HG03558 (cell line): ENCODE measurements at regions not wholly inside any gene's neighbourhood (a gene's known extent, or its start where the extent isn't known, plus 50 kb on each side); places are given as distances from the start of the nearest gene placed in this dataset.

Experiments
- ATAC-seq: cut with Tn5 transposase; IDR thresholded peaks from one replicate; pipeline ENCODE4 v1.9.1; 2021; ENCODE audit warnings: moderate number of reproducible peaks; ENCODE audit not compliant: unreplicated experiment; ENCODE audit errors: extremely low read depth

DNA sequence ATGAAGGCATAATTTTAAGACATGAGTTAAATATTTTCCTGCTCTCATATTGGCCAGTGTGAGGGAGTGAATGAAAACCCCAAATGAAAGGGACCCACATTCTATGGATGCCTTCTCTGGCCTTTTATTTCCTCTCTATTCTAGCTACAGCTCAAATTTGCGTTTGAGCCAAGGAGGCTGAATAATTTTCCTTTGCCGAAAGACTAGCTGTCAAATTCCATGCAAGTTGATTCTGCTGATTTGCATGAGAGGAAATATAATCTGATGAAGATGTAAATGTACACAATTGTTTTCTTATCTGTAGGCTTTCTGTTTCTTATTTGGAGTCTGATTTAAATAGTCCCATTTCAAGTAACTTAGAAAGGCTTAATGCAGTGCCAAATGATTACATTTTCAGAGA, 438.4 kb upstream of the SPRED2 start:
- no peak for ATAC-seq

DNA sequence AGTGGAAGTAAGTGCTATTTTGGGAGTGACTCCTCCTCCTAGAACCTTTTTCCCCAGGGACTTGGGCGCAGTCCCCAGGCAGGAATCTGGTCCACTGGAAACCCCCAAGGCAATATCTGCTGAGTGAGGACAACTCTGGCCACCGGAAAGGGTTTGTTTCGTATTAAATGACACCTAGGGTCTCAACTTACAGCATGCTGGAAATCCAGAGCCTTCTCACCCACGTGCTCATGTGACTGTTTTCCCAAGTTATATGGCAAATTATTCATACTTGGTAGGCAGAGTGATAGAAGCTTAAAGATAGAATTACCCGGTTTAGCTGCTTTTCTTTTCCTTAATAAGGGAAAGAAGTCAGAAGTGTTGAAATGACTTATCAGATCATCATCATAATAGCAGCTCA, 436.9 kb upstream of the SPRED2 start:
- ATAC-seq = no peak

DNA sequence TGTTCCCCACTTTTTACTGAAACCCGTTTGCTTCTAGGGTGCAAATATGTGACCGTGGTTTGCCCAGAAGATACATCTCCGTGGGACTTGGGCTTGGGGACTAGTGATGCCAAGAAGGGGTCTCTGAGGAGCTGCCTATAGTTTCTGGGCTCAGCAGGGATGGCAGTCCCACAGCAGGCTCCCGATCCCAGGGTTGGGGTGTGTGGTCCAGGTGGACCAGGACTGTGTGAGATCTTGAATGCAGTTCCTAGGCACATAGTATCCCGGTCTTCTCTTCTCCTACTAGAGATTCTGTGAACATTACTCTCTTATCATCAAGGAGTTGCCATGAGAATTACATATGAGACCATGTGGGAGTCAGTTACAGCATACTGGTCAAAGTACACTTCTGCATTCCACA, 435.8 kb upstream of the SPRED2 start:
- ATAC-seq = no peak

DNA sequence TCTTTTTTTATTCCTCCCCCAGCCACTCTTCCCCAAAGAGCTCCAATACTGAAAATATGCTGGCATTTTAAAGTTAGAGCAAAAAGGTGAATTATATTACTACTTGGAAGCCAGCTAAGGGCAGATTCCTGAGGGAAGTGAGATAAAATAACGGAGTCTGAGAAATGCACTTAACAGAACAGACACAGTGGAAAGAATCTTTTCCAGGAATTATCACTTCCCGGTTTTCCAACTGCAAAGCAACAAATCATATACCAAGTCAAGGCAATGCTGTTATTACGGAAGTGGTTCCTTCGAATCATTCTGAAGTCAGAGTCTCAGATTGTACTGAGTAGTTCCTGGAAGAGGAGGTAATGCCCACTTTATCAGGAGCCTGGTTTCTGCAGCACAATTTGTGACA, 435.0 kb upstream of the SPRED2 start:
- ATAC-seq = no peak

DNA sequence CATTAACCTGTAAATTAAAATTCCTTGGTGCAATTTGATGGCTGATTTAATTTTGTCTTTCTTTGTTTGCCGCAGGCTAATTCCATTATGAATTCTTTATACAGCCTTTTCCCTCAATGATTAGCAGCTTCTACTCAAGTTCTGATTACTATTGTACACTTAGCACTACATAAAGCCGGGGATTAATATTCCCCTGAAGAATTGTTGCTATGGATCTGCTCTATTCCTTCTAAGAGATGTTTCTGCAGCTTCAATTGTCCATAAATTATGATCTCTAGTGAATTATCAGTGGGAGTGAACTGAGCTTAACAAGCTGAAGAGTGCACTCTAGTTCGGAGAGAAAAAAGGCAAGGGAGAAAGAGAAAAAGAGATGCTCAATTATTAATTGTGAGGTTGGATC, 433.7 kb upstream of the SPRED2 start:
- ATAC-seq = no peak

DNA sequence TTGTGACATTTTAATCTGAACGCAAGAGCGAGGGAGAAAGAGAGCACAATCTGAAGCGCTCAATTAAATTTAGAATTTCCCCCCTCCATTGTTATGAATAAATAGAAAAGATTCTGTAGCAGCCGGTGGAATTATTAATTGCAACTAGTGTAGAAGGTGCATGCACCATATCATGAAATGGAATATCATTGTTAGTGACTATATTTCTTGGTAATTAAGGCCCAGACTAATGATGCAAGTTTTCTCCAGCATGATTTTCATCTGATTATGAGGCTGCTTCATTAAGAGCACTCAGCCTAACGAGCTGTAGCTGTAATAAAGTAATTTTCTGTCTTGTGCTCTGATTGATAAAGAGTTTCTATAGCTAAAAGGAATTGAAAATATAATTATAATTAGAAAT, 432.2 kb upstream of the SPRED2 start:
- no peak for ATAC-seq

DNA sequence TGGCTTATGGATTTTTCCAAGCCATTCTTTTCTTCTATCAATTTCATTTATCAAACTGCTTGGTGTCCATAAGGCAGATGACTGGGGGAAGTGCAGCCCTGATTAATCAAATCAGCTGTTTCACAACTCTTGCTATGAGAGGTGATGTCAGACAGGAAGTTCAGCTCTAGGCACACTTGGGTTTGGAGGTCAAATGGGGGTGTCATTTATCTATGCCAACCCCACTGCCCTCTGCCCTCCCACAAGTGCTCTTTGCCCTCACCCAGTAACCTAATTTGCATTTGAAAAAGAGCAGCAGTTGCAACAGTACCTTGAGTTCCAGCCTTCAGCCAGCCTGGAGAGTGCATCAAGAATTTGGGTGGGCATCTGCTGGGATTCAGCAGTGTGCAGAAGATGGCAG, 431.3 kb upstream of the SPRED2 start:
- no peak for ATAC-seq

DNA sequence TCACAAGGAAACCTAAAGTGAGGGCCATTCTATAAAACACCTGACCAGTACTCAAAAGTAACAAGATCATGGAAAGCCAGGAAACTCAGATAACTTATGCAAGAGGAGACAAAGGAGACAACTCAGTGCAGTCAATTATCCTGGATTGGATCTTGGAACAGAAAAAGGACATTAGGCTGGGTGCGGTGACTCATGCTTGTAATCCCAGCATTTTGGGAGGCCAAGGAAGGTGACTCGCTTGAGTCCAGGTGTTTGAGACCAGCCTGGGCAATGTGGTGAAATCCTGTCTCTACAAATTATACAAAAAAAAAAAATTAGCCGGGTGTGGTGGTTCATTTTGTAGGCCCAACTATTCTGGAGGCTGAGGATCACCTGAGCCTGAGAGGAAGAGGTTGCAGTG, 424.5 kb upstream of the SPRED2 start:
- no peak for ATAC-seq

DNA sequence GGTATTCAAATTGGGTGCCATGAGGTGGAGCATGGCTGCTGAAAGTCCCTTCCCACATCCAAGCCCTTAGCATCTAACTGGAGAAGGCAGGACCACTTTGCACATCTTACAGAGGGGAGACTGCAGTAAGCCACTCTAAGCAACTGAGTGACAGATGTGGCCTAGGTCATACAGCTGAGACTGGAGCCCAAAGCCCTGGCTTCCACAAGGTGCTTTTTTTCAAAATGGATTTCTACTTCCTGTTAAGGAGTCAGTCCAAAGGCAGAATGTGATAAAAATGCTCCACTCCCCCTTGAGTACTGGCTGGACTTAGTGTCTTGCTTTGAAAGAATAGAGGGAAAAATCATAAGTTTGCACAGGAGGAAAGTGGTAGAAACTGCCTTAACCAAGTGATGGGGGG, 424.0 kb upstream of the SPRED2 start:
- no peak for ATAC-seq

DNA sequence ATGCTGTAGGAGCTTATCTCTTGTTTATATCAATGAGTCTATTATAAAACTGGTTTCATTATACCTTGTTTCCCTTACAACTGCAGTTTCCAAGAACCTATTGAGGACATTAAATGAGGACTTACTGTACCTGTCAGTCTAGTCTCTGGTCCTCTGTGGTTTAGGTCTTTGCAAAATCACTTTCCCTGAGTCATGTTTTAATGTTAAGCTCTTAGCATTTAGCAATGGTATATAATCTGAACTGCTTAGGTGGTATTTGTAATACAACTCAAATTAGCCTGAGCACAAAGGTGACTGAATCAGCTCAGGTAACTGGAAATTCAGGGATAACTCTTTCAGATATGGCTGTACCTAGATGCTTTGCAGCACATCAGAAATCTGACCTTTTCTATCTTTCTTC, 418.3 kb upstream of the SPRED2 start:
- ATAC-seq = no peak

DNA sequence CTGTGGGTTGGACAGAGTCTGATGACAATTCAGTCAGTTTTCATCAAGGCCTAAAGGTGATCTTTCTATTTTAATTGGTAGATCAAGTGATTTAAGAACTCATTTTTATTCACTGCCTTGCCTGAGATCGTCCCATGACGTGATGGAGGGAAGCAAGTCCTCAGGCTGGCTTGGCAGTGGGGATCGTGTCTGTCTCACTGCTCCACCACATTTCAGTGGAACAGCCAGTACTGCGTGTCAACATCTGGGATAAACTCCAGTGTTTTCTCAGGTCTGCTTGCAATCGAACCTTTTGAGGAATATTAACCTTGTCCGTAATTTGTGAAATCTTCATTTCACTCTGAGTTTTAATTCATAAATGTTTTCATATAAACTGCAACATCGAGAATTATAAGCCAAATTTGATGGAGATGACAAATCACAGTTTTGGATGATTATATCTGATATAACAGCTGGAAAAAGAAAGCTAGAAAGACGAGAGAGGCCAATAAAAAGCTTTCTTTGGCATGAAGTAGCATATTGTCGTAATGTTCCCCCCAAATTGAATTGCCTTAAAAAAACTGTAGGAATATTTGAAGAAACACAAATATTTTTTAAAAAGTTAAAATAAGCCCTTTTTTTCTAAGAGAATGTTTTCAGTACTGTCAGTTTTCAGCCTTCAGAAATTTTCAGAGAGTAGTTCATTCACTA, 414.7 kb upstream of the SPRED2 start:
- ATAC-seq = no peak

DNA sequence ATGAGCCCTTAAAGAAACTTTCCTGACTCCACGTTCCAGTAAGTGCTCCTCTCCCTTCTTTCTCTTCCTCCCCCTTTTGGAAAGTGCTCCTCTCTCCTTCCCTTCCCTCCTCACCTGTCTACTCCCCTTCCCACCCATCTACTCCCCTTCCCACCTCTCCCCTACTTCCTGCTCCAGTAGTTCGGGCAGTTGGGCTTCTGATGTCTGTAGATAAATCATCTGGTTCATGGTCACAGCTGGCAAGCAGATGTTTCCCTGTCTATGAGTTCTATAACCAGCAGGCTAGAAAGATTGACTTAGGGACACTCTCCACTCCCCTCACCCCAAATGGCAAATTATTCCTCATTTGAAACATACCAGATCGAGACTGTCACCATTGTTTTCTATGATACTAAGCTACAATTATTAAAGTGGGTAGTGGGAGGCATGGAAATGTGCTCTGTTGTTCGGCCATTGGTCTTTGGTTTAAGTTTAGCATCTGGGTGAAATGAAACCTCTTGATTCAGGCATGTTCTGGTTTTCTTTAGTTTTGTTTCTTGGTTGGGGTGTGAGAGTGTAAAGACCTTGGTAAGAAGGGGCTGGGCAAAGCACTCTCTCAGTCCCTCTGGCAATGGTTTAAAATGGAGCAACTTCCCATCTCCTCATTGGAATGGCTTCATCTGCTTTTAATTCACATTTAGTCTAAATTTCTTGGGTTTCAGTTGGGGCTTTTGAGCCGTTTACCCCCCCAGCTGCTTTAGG, 413.2 kb upstream of the SPRED2 start:
- ATAC-seq = no peak

DNA sequence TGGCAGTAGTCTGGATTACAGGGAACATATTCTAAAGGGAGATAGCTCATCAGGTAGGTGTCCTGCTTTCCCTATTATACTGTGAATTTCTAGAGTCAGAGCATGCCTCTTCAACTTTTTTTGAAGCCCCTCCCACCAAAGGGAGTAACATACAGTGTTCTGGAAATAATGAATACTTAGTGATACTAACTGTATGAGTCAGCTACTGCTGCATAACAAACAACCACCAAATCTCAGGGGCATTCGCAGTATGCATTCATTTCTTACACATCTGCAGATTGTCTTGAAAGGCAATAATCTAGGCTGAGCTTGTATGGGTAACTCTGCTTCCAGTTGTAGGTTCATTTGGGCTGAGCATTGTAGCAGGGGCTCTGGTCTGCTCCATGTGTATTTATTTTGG, 409.7 kb upstream of the SPRED2 start:
- no peak for ATAC-seq

DNA sequence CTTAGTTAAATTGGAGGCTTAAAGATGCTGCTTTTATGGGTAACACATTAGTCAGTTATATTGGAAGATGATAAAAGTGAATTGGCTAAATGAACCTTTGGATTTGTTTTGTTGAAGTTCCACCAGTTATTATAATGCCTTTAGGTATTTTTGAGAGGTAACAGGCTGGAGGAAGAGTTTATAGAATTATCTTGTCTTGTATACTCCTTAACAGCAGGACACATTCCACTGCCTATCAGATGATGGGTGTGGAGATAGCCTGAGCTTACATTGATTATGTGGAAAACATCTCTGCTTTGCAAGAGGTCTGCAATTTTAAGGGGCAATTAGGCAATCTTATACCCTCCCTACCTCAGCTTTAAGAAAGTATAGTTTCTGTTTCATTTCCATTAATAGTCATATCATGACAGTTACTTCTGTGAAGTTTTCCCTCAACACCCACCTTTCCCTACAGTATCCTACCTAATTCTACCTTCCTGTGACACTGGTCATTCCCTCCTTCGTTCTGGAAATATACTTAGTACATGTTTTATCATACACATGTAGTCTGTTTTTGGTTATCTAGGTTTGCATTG, 403.7 kb upstream of the SPRED2 start:
- ATAC-seq = no peak

DNA sequence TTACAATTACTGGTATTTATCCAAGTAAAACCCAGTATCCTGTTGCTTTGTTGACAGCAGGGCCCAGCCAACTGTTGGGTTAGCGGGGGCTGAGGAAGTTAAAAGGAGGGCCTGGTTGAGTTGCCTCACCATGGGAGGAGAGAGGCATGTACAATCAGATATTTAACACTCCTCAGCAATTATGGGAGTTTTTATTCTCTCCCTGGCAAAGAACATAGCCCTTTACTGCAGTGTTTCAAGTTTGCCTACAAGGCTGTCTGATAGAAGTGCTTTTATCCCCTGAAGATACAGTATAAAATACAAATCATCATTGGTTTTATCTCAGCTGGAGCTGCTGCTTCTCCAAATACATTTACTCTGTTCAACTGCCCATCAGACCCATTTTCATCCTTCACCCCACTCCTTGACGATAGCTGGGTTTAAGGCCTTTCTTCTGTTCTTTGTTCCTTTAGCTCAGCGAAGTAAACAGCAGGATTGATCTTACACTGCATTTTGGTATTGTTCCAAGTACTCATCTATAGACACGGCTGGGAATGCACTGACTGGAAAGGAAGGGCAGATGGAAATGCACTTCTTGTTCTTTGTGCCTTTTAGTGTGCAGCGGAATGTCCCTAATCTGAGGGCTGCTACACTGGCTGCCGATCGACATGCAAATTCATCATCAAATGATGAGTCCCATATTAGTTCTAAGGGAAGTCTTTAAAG, 402.5 kb upstream of the SPRED2 start:
- no peak for ATAC-seq

DNA sequence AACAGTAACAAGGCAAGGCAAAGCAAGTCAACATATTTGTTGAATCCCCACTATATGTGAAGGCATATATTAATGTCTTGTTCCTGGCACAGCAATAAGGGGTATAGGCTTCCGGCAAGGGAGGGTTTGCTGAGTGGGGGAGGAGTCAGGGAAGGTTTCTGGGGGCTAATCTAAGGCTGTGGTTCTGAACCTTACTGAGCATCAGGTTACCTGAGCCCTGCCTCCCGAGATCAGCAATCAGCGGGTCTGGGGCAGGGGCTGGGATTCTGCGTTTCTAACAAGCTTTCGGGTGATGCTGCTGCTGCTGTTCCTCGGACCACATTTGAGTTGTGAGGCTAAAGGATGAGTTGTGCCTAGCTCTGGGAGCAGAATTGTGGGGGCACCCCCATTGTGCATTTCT, 401.7 kb upstream of the SPRED2 start:
- ATAC-seq = no peak

DNA sequence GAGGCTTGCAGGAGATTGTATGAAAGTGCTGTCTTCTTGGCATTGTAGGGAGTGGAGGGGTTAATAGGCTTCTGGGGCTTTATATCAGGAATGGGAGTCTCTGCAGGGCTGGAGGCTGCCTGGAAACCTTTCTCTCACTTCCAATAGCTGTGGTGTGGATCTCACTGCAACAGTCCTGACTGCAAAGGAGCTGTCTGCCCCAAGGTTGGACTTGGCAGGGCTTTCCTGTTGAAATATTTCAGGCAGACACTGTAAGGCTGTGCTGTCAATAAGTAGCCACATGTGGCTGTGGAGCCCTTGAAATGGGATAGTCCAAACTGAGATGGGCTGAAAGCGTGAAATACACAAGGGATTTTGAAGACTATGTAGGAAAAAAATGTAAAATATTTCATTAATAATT, 399.1 kb upstream of the SPRED2 start:
- no peak for ATAC-seq

DNA sequence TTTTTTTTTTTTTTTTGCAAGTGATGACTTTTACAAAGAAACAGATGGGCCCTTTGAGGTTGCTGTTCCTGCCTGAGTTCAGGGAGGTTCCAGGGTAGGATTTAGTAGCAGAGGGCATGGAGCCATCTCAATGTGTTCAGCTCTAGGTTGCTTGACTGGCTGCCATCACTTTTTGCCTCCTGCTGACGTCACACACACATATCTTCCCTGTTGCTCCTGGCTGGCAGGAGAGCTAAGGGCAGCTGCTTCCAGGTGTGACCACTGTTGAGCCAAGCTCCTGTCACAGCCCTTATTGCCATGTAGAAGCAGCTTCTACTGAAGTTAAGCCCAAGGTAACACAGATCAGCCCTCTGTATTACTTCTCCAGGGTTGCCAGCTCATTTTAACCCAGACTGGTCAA, 394.2 kb upstream of the SPRED2 start:
- no peak for ATAC-seq

DNA sequence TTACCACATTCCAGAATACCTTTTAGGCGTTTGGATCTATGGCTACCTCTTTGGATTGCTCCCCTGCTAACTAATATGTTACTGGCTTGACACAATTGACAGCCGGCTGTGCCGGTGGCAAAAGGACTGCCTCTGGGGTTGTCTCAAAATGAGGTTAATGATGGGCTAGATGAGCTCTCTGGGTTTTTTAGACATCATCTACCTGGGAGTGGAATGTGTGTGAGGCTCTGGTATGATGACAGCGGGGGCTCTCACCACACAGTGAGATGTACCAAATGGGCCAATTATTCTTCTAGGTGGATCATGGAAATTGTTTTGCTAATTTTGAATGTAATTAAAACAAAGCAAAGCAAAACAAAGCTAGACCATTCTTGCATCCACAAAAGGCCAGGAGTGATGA, 391.1 kb upstream of the SPRED2 start:
- no peak for ATAC-seq

DNA sequence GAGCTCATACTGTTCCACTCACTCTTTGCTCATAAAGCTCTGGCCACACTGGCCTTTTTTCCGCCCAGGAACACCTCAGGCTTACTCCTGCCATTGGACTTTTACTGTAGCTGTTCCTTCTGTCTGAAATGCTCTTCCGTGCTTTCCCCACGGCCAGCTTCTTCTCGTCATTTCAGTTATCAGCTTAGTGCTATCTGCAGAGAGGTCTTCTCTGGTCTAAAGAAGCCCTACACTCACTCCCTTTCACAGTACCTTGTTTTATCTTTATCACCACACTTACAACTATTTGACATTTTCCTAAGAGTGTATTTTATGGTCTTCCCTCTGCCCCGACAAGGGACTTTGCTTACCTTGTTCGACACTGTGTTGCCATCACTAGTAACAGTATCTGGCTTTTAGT, 388.1 kb upstream of the SPRED2 start:
- no peak for ATAC-seq

DNA sequence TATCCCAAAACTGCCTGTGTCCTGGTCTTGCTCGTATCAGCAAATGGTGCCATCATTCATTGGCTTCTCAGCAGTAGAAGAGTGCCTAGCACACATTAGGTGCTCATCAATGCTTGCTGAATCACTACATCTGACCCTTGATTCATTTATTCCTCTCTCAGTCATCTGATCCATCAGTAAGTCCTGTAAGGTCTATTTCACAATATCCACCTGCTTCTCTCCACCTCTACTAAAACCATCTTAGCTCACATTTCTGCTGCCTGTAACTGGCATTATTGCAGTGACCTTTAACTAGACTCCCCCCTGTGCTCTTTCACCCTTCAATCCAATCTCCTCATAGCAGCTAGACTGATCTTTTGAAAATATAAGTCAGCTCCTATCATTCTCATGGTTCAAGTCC, 387.6 kb upstream of the SPRED2 start:
- no peak for ATAC-seq
